ENCODE measurements at regions not wholly inside any gene's neighbourhood (a gene's known extent, or its start where the extent isn't known, plus 50 kb on each side); places are given as distances from the start of the nearest gene placed in this dataset.
"Not testable (repeated sequence)": the region's sequence is repeated elsewhere in the genome, so short reads cannot be mapped to it uniquely, and the experiment has no call there.

DNA sequence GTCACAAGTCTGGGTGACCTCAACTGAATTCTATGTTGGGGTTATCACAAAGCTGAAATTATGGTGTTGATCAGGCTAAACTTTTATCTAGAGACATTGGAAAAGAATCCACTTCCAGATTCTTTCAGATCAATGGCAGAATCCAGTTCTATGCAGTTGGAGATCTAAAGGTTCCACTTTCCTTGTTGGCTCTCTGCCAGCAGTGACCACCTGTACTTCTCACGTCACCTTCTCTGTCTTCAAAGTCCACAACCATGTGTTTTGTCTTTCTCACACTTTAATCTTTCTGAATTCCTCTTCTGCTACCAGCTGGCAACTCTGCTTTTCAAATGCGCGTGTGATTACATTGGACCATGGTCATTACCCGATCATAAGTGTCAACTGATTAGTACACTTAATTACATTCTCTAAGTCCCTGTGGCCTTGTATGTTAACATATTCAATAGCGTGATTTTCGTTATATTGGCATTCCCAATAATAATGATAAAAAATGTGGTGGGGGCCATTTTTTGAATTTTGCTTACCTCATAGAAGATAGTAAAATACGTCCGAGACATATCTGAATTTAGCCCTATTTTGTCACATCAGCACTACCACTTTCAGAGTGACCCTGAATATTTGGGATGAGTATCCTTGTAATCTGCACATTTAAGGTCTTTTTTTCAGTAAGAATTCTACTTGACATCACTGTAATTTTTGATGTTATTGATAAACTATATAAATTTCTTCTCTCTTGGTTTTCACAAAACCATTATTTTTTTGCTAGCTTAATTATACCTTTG lies 73.7 kb upstream of the PRDM9 start:
- H3K4me2 ChIP-seq = no peak overlapping the region
- H3K79me2 ChIP-seq = no peaks in the 10 kb centered on the region
- H3K27me3 ChIP-seq = no peaks in the 10 kb centered on the region
- no peak overlapping the region for H3K27ac ChIP-seq
- DNase-seq (ENCODE audit: low spot score) = no peak
- no peaks in the 10 kb centered on the region for H3K9me3 ChIP-seq (ENCODE audit: low read depth)
- TF ChIP-seq EZH2 (IDR thresholded peaks at IDR 0.05; ENCODE audit: borderline replicate concordance) (no peak), EZH2phosphoT487 (IDR thresholded peaks at IDR 0.05; ENCODE audit: low read depth, severe bottlenecking, unreplicated experiment) (no peak)
- TF ChIP-seq, protein P1, sequence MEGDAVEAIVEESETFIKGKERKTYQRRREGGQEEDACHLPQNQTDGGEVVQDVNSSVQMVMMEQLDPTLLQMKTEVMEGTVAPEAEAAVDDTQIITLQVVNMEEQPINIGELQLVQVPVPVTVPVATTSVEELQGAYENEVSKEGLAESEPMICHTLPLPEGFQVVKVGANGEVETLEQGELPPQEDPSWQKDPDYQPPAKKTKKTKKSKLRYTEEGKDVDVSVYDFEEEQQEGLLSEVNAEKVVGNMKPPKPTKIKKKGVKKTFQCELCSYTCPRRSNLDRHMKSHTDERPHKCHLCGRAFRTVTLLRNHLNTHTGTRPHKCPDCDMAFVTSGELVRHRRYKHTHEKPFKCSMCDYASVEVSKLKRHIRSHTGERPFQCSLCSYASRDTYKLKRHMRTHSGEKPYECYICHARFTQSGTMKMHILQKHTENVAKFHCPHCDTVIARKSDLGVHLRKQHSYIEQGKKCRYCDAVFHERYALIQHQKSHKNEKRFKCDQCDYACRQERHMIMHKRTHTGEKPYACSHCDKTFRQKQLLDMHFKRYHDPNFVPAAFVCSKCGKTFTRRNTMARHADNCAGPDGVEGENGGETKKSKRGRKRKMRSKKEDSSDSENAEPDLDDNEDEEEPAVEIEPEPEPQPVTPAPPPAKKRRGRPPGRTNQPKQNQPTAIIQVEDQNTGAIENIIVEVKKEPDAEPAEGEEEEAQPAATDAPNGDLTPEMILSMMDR (IDR thresholded peaks at IDR 0.05; ENCODE audit: poor library complexity) = no peak
- no peaks in the 10 kb centered on the region for H3K36me3 ChIP-seq (replicated peaks; ENCODE audit: insufficient read depth, low read depth)
- no peaks in the 10 kb centered on the region for H3K9me2 ChIP-seq (replicated peaks; ENCODE audit: insufficient read depth)
- H3K4me3 ChIP-seq = no peak overlapping the region
- no peak overlapping the region for H2AFZ ChIP-seq
- H4K20me1 ChIP-seq (ENCODE audit: insufficient read depth, poor library complexity, severe bottlenecking) = no peaks in the 10 kb centered on the region
- WGBS (ENCODE audit: low lambda C conversion rate, missing lambda C conversion rate) = 95% methylated on average over 8 of the region's 8 CpGs
- no peaks in the 10 kb centered on the region for H3K4me1 ChIP-seq (ENCODE audit: insufficient read depth)

DNA sequence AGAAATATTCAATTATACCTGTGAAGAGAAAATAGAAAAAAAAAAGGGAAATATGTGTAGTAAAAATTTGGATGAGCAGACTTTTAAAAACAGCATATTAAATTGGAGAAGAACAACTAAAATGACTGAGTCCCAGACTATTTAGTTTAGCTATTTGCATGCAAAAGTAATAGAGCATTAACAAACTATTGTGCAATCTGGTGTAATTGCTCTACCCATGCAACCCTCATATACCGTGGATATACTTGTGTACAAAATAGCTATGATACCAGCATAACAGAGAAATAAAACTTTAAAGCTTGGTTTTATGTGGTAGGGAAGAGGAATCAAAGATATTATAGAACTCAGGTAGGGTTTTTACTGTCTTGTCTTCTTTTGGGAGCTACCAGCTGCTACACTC lies 78.7 kb upstream of the PRDM9 start:
- Histone ChIP-seq H3K27ac (no peak overlapping the region), H2AFZ (no peak overlapping the region), H4K20me1 (ENCODE audit: insufficient read depth, poor library complexity, severe bottlenecking) (no peaks in the 10 kb centered on the region), H3K36me3 (replicated peaks; ENCODE audit: insufficient read depth, low read depth) (no peaks in the 10 kb centered on the region), H3K27me3 (no peaks in the 10 kb centered on the region), H3K4me1 (ENCODE audit: insufficient read depth) (no peaks in the 10 kb centered on the region), H3K9me3 (ENCODE audit: low read depth) (no peaks in the 10 kb centered on the region), H3K9me2 (replicated peaks; ENCODE audit: insufficient read depth) (no peaks in the 10 kb centered on the region), H3K4me2 (no peak overlapping the region), H3K79me2 (no peaks in the 10 kb centered on the region), H3K4me3 (no peak overlapping the region)
- TF ChIP-seq EZH2phosphoT487 (IDR thresholded peaks at IDR 0.05; ENCODE audit: low read depth, severe bottlenecking, unreplicated experiment) (no peak), EZH2 (IDR thresholded peaks at IDR 0.05; ENCODE audit: borderline replicate concordance) (no peak)
- TF ChIP-seq, protein P1 (IDR thresholded peaks at IDR 0.05; ENCODE audit: poor library complexity) = no peak
- no peak for DNase-seq (ENCODE audit: low spot score)
- 79% methylated on average over 1 of the region's 1 CpG for WGBS (ENCODE audit: low lambda C conversion rate, missing lambda C conversion rate)

DNA sequence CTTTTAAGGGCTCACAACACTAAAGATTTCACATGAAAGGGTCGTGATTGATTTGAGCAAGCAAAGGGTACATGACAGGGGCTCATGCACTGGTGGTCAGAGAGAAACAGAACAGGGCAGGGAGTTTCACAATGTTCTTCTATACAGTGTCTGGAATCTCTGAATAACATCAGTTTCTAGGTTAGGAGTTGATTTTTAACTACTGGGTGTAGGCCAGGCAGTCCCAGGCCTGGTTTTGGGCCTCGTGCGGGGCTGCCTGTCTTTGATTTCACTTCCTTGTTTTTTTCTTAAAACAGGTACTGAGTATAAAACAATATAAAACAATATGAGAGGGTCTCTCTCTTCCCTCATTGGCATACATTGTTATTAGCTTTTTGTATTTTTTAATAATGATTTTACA lies 87.2 kb upstream of the PRDM9 start:
- not testable (repeated sequence) for H3K4me2 ChIP-seq
- WGBS (ENCODE audit: low lambda C conversion rate, missing lambda C conversion rate) = 80% methylated on average over 3 of the region's 3 CpGs

DNA sequence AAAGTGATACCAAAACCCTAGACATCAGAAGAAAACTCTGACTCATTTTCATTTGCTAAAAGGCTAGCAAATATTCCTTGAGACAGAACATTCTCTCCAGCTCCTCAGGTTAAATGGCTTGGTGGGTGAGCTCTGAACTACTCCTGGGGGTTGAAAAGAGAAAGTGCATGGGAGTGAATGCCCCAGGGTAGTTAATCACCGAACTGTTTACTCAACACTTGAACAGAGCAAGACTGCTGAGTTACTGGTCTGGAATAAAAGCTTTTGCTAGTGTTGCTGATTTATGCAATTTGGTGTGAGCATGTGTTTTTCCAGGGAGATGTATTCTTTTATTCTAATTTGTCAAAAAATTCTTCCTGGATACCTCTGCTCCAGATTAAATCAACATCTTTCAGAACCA lies 88.3 kb upstream of the PRDM9 start:
- Histone ChIP-seq H3K4me1 (ENCODE audit: insufficient read depth) (no peaks in the 10 kb centered on the region), H3K4me2 (no peak overlapping the region), H3K27me3 (no peaks in the 10 kb centered on the region), H3K27ac (no peak overlapping the region), H3K4me3 (no peak overlapping the region), H3K9me2 (replicated peaks; ENCODE audit: insufficient read depth) (no peaks in the 10 kb centered on the region), H3K9me3 (ENCODE audit: low read depth) (no peaks in the 10 kb centered on the region), H4K20me1 (ENCODE audit: insufficient read depth, poor library complexity, severe bottlenecking) (no peaks in the 10 kb centered on the region), H2AFZ (no peak overlapping the region), H3K36me3 (replicated peaks; ENCODE audit: insufficient read depth, low read depth) (no peaks in the 10 kb centered on the region), H3K79me2 (no peaks in the 10 kb centered on the region)
- DNase-seq (ENCODE audit: low spot score) = no peak
- TF ChIP-seq, protein P1 (IDR thresholded peaks at IDR 0.05; ENCODE audit: poor library complexity) = no peak
- TF ChIP-seq EZH2phosphoT487 (IDR thresholded peaks at IDR 0.05; ENCODE audit: low read depth, severe bottlenecking, unreplicated experiment) = no peak
- no peak for TF ChIP-seq EZH2 (IDR thresholded peaks at IDR 0.05; ENCODE audit: borderline replicate concordance)
- WGBS (ENCODE audit: low lambda C conversion rate, missing lambda C conversion rate) = 17% methylated on average over 1 of the region's 1 CpG

More for the DNA sequence above, 87.2 kb upstream of the PRDM9 start:
- not testable (repeated sequence) for DNase-seq (ENCODE audit: low spot score); H3K27ac ChIP-seq; H3K36me3 ChIP-seq (replicated peaks; ENCODE audit: insufficient read depth, low read depth); H3K4me3 ChIP-seq; H3K4me1 ChIP-seq (ENCODE audit: insufficient read depth); H4K20me1 ChIP-seq (ENCODE audit: insufficient read depth, poor library complexity, severe bottlenecking); H3K27me3 ChIP-seq; H3K9me3 ChIP-seq (ENCODE audit: low read depth); H3K9me2 ChIP-seq (replicated peaks; ENCODE audit: insufficient read depth); H2AFZ ChIP-seq; H3K79me2 ChIP-seq

All from hepatocyte (in vitro differentiated cells).